ENCODE measurements at regions not wholly inside any gene's neighbourhood (a gene's known extent, or its start where the extent isn't known, plus 50 kb on each side); places are given as distances from the start of the nearest gene placed in this dataset.

DNA sequence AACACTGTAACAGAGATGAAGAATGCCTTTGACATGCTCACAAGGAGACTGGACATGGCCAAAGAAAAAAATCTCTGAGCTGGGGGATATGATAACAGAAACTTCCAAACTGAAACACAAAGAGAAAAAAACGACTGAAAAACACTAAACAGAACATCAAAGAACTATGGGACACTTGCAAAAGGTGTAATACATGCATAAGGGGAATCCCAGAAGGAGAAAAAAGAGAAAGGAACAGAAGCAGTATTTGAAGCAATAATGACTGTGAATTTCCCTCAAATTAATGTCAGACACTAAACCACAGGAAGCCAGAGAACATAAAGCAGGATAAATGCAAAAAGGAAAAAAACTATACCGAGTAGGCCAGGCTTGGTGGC, 117.4 kb upstream of the ARID1B start:
- TF ChIP-seq EZH2phosphoT487 (IDR thresholded peaks at IDR 0.05; ENCODE audit: insufficient read depth, low read depth): no peak
- no peak for TF ChIP-seq EZH2 (IDR thresholded peaks at IDR 0.05; ENCODE audit: insufficient read depth, poor library complexity, severe bottlenecking)

Measured in GM23248 (cell line).